ENCODE measurements at regions not wholly inside any gene's neighbourhood (a gene's known extent, or its start where the extent isn't known, plus 50 kb on each side); places are given as distances from the start of the nearest gene placed in this dataset.

DNA sequence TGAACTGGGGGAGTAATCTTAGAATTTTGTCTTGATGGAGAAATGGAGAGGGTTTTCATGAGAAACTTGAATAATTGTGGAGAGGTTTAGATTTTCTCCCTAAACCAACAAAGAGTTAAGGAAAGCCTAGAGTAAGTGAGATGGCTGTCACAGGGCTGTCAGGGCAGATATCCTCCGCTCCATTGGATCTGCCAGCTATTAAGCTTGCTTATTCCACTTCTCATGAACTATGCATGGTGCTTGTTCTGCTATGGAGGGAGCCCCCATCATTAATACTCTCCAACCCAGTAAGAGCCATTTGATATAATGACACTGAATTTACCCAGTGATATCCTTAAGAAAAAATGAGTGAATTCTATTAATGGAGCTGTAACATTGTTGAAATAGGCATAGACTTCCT lies 342.8 kb upstream of the MTNR1B start:
- no peak for DNase-seq

DNA sequence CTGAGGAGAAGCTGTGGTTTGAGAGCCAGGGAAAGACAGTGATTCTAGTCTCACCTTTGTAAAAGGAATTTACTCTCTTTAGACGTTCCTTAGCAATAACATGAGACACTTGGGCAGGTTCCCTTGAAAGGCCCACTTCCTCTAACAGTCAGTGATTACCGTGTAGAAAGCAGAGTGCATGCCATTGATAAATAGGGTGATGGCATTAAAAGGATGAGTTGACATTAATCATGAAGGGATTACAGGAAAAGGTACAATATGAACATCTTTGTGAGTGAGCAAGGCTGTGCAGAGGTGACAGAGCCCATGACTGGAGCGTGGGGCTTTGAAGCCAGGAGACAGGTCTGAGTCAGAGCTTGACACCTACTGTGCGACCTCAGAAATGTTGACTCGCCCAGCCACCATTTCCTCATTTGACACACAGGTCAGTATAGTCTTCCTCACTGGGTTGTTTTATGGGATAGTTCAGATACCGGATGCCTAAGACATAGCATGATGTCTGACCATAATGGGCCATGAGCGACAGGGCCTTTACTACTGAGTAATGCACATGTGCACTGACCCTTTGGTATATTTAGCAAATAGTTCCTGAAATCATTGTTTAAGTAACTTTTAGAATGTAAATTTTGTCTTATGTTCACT lies 341.7 kb upstream of the MTNR1B start:
- DNase-seq, result peak; percentile 68

- DNase-seq, result no peak
Observed at GRCh38 chr11:92628401-92629292, 340.8 kb upstream of the MTNR1B start.

DNA sequence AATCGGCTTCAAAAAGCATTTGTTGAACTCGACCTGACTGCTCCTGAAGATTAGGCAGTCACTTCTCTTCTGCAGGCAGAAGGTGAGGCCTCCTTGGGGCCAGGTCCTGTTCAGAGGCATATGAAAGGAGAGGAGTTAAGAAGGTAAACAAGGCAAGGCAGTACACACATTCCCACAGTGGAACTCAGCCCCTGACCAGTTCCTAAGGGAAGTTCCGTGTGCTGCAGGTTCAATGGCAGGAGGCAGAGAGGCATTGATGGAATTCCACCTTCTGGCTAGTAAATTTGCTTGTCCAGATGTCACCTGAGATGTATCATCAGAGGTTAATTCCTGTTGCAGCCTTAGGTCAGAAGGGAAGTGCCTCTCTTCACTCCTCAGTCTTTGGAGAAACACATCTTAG lies 337.0 kb upstream of the MTNR1B start:
- DNase-seq, result peak; percentile 69

DNA sequence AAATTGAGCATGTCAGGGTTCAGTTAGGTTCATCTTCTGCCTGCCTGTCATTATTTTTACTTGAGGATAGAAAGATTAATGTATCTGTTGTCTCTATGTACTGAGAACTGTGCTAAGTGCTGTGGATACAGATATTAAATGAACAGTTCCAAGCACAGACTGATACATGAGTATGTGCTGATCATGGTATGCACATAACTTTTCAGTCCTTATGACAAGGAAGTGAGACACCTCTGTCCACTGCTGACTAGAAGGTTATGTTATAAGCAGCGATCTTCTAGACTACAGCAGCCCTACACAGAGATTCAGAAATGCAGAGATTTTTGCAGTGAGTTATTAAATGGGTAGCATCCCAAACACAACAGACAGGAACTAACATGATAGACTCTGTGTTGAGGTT lies 335.6 kb upstream of the MTNR1B start:
- no peak for DNase-seq

GRCh38 chr11:92636543-92637188 lies 332.8 kb upstream of the MTNR1B start:
- no peak for DNase-seq

DNA sequence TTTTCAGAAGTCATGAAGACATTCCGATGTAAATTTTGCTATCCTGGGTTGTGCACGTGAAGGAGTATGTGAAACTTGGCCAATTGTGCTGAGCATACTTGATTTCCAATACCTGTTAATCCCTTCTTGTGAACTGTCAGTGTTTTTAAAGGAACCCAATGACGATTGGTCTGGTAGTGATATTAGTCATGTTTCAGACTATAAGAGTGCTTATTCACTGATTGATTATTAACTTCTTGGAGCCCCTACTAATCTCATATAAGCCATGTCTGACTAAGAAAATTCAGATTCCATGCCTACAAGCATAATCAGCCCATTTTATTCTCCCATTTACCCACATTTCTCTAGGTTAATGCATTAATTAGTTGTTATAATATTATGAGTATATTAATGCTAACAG lies 330.8 kb upstream of the MTNR1B start:
- DNase-seq, result no peak

- DNase-seq, result no peak
Observed at GRCh38 chr11:92642177-92642931, 327.1 kb upstream of the MTNR1B start.

DNA sequence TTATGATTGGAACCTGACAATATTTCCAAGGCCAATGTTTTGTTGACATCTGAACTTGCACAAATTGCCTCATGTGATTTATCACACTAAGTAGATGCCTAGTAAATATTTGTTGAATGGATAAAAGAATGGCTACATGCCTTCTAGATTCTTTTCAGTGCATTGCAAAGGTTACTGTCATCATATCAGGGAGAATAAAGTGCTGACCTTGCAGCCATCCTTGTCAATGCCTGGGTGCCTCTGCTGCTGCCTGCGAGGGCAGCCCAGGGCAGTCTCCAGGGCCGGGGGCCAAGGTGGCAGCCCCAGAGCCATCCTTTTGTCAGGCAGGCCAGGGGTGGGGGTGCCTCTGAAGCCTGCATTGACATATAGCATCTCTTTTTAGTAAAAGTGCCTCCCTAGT lies 325.6 kb upstream of the MTNR1B start:
- DNase-seq, result no peak

DNA sequence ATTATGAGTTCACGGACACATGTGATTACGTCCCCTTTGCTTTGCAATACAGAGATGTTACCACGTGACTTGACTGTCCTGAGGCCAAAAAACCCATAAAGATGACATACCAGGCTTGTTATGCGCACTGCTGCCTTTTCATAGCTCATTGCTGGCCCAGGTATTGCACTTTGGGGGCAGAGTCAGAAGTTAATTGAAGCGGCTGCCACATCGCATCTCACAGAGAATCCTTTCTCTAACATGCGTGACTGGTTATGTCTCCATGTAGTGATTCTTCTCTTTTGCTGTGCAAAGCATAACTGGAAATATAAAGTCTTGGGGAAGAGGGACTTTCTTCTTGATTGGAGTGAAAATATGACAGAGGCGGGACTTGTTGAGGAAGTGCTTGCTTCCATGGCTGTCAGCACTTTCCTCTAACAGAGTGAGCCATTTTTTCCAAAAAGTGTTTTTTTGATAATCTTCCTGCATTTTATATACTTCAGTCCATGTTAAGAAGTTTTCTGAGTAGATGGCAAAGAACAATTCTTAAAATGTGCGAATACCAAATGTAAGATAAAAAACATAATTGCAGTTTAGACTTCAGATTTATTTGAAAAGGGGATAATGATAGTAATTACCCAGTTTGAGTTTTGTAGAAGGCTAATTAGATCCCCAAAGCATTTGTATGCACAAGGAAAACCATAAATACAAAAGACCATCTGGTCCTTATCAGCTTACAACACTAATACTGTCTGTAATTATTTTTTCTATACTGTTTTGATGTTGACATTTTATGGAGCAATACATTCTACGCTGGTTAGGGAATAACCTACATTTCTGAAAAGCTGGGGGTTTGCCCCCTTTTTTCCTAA lies 324.6 kb upstream of the MTNR1B start:
- no peak for DNase-seq

GRCh38 chr11:92651159-92651558 lies 318.3 kb upstream of the MTNR1B start:
- DNase-seq, result peak; percentile 56

DNA sequence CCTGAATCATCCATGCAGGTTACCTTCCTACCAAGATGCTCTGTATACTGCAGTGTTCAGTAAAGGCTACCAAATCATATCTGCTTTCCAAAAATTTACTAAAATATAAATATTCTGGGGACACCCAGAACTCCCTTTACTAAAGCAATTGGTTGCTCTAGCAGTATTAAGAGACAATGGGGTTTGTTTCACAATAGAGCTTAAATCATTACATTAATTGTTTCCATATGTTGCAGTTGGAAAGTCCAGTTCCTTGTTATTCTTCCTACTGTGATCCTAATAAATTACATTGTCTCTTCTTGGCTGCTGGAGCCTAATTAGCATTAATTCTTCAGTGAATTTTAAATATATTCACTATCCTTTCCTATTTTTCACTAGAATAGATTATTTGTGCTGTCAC lies 316.0 kb upstream of the MTNR1B start:
- no peak for DNase-seq

- no peak for DNase-seq
Observed at GRCh38 chr11:92656783-92657182, 312.7 kb upstream of the MTNR1B start.

GRCh38 chr11:92657226-92657625 lies 312.2 kb upstream of the MTNR1B start:
- DNase-seq, result no peak

DNA sequence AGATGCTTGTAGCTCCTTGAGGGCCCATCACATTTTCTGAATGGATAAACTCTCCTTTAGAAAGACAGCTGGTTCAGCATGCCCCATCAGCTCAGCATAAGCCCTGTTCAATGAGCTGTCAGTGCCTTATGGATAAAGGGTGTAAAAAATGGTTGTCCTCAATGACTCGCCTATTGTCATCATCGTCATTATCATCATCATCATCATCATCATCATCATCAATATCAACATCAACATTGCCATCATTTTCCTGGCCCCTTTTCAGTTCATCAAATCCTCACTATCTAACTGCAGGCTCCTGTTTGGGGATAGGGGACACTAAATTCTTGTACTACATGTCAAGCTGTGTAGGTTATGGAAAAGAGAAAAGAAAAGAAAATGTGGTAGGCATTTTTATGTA lies 310.7 kb upstream of the MTNR1B start:
- no peak for DNase-seq

DNA sequence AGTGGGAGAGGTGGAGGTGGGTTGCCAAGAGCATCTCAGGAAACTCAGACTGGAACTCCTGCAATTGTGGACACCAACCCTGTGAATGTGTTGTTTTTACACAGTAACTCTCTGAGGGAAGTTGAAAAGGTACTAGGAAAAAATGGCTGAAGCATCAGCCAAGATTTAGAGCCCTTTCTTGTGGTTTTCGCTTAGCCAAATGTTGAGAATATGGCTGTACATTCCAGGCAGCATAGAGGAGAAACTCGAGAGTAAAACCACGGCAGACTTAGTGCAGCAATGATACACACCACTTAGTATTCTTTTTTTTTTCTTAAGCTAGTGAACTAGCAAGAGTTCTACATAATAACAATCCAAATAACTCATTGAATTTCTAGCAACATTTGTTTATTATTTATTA lies 309.7 kb upstream of the MTNR1B start:
- no peak for DNase-seq

DNA sequence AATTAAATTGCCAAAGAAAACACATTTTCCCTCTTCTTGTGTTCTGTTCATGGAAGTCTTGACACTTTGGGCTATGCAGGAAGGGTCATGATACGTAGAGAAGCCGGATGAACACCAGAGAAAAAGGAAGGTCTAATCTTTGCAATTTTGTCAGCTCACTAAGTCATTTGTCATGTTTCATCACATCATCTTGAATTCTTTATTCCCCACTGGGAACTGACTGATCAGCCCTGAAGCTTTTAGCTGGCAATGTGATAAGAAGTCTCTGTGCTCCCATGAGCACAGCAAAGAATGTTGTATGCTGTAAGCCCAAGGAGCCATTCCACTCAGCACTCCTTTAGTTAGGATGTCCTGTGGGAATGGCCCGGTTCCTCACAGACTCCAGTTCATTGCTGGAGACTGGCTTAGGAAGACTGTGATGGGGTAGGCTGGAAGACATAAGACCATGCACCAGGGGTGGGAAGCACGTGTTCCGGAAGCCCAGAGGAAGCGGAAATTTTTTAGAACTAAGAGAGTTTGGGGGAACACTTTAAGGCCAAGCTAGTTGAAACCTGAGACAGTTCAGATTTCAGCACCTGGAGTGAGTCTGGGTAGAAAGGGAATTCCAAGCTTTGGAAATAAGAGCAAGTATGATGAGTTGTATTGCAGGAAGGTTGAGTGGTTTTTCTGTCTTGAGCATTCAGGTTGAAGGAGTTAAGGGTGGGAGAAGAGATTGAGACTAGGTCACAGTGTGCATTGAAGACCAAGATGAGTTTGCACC lies 306.7 kb upstream of the MTNR1B start:
- DNase-seq, result no peak

- no peak for DNase-seq
Observed at GRCh38 chr11:92663539-92663938, 305.9 kb upstream of the MTNR1B start.

- no peak for DNase-seq
Observed at GRCh38 chr11:92667486-92668152, 301.8 kb upstream of the MTNR1B start.

DNA sequence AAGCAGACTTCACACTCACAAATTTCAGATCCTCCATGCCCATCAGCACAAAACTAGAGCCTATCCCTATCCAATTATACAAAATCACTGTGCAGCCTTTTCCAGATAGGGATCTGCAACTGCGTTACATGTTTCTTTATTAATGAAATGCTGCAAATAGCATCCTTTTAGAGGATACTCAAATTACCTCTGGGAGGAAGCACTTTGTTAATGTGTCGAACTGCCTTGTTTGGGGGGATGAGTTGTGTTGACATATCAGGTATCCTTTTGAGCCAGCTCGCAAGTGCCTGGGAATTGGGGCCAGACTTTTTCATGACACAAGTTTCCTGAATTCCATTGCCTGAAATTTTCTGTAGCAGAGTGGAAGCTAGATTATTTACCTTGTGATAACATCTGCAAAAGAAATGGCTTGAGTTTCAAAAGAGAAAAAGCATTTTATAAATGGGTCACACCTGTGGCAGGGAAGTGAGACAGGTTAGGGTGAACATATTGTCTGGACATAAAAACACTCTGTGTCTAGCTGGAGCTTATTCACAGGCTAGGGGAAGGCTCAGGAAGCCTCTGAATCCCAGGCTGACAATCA lies 299.1 kb upstream of the MTNR1B start:
- no peak for DNase-seq

DNA sequence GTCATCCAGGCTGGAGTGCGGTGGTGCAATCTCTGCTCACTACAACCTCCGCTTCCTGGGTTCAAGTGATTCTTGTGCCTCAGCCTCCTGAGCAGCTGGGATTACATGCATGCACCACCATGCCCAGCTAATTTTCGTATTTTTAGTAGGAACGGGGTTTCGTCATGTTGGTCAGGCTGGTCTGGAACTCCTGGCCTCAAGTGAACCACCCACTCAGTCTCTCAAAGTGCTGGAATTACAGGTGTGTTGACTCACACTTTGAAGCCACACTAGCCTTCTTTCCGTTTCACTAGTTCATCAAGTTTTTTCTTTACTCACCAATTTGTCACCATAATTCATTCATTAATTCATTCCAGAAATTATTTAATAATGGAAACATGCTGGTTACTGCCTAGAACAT lies 298.4 kb upstream of the MTNR1B start:
- DNase-seq, result no peak

Data from islet precursor cell (in vitro differentiated cells).